Prostate gland (tissue), 2 donors: ENCODE measurements at regions not wholly inside any gene's neighbourhood (a gene's known extent, or its start where the extent isn't known, plus 50 kb on each side); places are given as distances from the start of the nearest gene placed in this dataset.

Source experiments
- POLR2A ChIP-seq: fragments of 450-650 bp; IDR thresholded peaks from one replicate; pipeline ENCODE4 v1.6.1; 2016; ENCODE audit warnings: antibody characterized with exemption, mild to moderate bottlenecking
- TF ChIP-seq, protein P1 (sequence below), 4 experiments: fragments of 200-600 bp in 2 of 4; fragments of 450-650 bp in 2 of 4; sonication (generic) in 2 of 4; IDR thresholded peaks; 1 replicate in 3 of 4; 2 replicates in 1 of 4; pipeline ENCODE4 v1.5.1; 2016 to 2019; ENCODE audit warnings: antibody characterized with exemption in 4 of 4, mild to moderate bottlenecking in 2 of 4, moderate library complexity in 2 of 4

DNA sequence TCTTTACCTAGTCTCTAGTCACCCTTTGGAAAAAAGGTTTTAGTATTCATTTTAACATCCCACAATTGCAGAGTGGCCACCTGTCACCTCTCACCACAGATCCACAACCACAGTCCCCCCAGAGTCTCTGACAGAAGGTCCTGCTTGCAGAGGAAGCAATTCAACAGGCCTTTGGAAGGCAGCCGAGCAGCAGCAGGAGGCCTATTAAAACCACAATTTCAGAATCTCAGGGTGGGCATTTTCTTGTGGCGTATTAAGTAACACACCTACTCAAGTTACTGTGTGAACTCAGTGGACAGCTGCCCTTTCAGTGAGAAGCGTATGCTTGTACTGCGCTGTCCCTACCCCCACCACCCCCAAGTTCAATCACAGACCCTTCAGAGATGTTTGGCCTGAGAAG lies 234.0 kb upstream of the HMGA2 start:
- no peak for TF ChIP-seq POLR2A
- TF ChIP-seq, protein P1, sequence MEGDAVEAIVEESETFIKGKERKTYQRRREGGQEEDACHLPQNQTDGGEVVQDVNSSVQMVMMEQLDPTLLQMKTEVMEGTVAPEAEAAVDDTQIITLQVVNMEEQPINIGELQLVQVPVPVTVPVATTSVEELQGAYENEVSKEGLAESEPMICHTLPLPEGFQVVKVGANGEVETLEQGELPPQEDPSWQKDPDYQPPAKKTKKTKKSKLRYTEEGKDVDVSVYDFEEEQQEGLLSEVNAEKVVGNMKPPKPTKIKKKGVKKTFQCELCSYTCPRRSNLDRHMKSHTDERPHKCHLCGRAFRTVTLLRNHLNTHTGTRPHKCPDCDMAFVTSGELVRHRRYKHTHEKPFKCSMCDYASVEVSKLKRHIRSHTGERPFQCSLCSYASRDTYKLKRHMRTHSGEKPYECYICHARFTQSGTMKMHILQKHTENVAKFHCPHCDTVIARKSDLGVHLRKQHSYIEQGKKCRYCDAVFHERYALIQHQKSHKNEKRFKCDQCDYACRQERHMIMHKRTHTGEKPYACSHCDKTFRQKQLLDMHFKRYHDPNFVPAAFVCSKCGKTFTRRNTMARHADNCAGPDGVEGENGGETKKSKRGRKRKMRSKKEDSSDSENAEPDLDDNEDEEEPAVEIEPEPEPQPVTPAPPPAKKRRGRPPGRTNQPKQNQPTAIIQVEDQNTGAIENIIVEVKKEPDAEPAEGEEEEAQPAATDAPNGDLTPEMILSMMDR (IDR thresholded peaks at IDR 0.05), result no peak
